Bronchial epithelial cell (primary cell): ENCODE measurements at regions not wholly inside any gene's neighbourhood (a gene's known extent, or its start where the extent isn't known, plus 50 kb on each side); places are given as distances from the start of the nearest gene placed in this dataset.

ENCODE experiments used
- DNase-seq: peaks from one replicate; pipeline ENCODE4 v3.0.0-alpha.2; 2010; ENCODE audit warnings: low read depth
- FAIRE-seq: peaks from 2 replicates; lab custom pipeline; 2011; peaks lifted over from hg19 to GRCh38; lab: Jason Lieb, UNC
- H3K27me3 ChIP-seq: 2 replicates; pipeline ENCODE4 v1.5.1; 2011; ENCODE audit warnings: low read length; ENCODE audit not compliant: control insufficient read depth, insufficient read depth
- H3K36me3 ChIP-seq: 2 replicates; pipeline ENCODE4 v1.5.1; 2011; ENCODE audit warnings: low read length; ENCODE audit not compliant: control insufficient read depth, insufficient read depth
- H3K4me3 ChIP-seq: 2 replicates; pipeline ENCODE4 v1.5.1; 2011; ENCODE audit warnings: mild to moderate bottlenecking, low read depth, low read length, control low read depth
- CTCF ChIP-seq: IDR thresholded peaks from 2 replicates; pipeline ENCODE4 v1.5.1; 2011; ENCODE audit warnings: mild to moderate bottlenecking, moderate library complexity, low read length, control low read depth, inconsistent platforms; ENCODE audit not compliant: insufficient read depth, severe bottlenecking

- H3K27me3 ChIP-seq, result no peaks in the 10 kb centered on the region
- no peaks in the 10 kb centered on the region for H3K36me3 ChIP-seq
- TF ChIP-seq CTCF, result no peak
- no peak overlapping the region for H3K4me3 ChIP-seq
- FAIRE-seq (no peak), DNase-seq (no peak)
Measured at GRCh38 chr5:20276959-20277263, 288.9 kb upstream of the CDH18 start.

GRCh38 chr5:20276061-20276958, 288.3 kb upstream of the CDH18 start:
- DNase-seq, result peak; percentile 89
- no peaks in the 10 kb centered on the region for H3K36me3 ChIP-seq
- peak; percentile 66 for FAIRE-seq

GRCh38 chr5:20266066-20266465, 278.1 kb upstream of the CDH18 start:
- Histone ChIP-seq H3K27me3 (no peaks in the 10 kb centered on the region), H3K36me3 (no peaks in the 10 kb centered on the region), H3K4me3 (no peak overlapping the region)
- no peak for TF ChIP-seq CTCF
- FAIRE-seq, result no peak
- no peak for DNase-seq

More at GRCh38 chr5:20276061-20276958, 288.3 kb upstream of the CDH18 start:
- H3K27me3 ChIP-seq, result no peaks in the 10 kb centered on the region
- TF ChIP-seq CTCF, result no peak
- H3K4me3 ChIP-seq, result no peak overlapping the region

- no peaks in the 10 kb centered on the region for H3K27me3 ChIP-seq
- H3K4me3 ChIP-seq, result no peak overlapping the region
- H3K36me3 ChIP-seq, result no peaks in the 10 kb centered on the region
- DNase-seq (no peak), FAIRE-seq (no peak)
- TF ChIP-seq CTCF, result no peak
Measured at GRCh38 chr5:20262896-20263295, 274.9 kb upstream of the CDH18 start.

GRCh38 chr5:20254748-20255147, 266.7 kb upstream of the CDH18 start:
- no peaks in the 10 kb centered on the region for H3K36me3 ChIP-seq
- no peak for DNase-seq
- no peaks in the 10 kb centered on the region for H3K27me3 ChIP-seq
- H3K4me3 ChIP-seq, result no peak overlapping the region
- no peak for TF ChIP-seq CTCF
- no peak for FAIRE-seq
